ENCODE measurements at regions not wholly inside any gene's neighbourhood (a gene's known extent, or its start where the extent isn't known, plus 50 kb on each side); places are given as distances from the start of the nearest gene placed in this dataset.
"Not testable (repeated sequence)": the region's sequence is repeated elsewhere in the genome, so short reads cannot be mapped to it uniquely, and the experiment has no call there.

GRCh38 chr2:87275974-87276629, 254.5 kb upstream of the PLGLB1 start:
- not testable (repeated sequence) for DNase-seq

GRCh38 chr2:87276673-87277072, 255.0 kb upstream of the PLGLB1 start:
- DNase-seq: not testable (repeated sequence)

- DNase-seq: not testable (repeated sequence)
These were observed 256.1 kb upstream of the PLGLB1 start for GRCh38 chr2:87277734-87278133.

GRCh38 chr2:87280596-87281355, 259.1 kb upstream of the PLGLB1 start:
- not testable (repeated sequence) for DNase-seq

DNA sequence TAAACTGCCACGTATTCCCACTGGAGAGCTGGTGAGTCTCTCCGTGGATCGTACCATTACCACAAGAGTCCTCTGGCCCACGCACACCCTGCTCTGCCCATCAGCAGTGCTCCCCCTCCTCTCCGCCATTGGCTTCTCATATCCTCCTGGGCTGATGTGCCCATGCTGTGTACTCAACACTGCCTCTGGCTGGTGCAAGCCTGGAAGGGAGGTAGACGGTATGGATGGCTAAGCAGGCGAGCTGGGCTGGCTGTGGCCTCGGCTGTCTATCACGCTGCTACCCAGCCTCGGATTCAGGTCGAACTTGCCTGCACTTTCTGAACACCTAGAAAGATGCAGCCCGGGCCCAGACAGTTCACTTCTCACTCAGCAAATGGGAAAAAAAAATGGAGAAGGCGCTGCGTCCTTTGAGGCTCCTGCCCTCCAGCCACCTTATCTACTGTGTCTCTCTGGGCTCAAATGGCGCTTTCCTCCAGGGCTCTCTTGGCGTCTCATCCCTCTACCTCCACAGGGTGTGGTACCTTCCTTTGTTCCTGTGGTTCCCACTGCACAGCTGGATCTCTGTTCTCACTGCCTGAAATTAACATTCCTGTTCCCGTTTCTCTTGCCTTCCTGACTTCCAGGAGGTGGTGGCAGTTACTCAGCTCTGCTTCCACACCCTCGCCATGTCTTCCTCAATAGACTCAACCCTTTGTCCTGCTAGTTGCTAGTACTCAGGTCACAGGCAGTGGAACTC, 262.3 kb upstream of the PLGLB1 start:
- DNase-seq: not testable (repeated sequence)

DNA sequence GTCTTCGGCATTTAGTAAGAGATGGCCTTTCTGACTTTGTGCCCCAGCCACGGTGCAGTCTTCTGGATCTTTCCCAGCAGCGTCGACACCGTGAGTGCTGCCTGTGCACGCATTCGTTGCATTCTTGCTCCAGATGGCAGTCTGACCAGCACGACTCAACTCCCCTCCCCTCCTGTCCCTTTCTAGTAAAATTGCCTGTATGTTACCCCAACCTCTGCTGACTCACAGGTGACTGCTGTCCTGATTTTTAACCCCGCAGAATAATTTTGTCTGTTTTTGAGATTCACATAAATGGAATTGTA, 262.8 kb upstream of the PLGLB1 start:
- DNase-seq: not testable (repeated sequence)

GRCh38 chr2:87285139-87285538, 263.5 kb upstream of the PLGLB1 start:
- DNase-seq: not testable (repeated sequence)

DNA sequence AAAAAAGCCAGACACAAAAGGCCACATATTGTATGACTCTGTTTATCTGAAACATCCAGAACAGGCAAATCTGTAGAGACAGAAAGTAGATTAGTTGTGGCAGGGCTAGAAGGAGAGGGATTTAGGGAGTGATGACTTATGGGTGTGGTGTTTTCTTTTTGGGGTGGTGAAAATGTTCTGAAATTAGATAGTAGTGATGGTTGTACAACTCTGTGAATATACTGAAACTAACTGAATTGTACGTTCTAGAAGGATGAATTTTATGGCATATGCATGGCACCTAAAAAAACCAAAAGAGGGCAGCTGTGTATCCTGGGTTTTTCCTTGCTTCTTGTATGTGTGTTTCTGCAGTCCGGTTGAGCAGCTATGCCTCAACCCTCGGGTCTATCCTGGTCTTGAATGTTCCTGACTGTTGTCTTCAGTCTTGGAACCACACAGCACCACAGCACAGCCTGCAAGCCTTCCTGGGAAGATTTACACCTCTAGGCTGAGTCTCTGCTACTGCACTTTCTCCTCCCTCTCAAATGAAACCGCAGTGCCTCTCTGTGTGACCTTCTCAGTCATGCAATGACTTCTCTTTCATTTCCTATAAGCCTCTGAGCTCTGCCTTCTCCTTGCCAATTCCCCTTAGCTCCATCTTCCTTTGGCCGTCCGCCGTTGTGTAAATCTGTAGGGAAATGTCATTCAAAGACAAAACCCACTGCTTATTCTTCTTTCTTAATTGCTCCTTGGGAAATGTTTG, 269.1 kb upstream of the PLGLB1 start:
- not testable (repeated sequence) for DNase-seq

DNA sequence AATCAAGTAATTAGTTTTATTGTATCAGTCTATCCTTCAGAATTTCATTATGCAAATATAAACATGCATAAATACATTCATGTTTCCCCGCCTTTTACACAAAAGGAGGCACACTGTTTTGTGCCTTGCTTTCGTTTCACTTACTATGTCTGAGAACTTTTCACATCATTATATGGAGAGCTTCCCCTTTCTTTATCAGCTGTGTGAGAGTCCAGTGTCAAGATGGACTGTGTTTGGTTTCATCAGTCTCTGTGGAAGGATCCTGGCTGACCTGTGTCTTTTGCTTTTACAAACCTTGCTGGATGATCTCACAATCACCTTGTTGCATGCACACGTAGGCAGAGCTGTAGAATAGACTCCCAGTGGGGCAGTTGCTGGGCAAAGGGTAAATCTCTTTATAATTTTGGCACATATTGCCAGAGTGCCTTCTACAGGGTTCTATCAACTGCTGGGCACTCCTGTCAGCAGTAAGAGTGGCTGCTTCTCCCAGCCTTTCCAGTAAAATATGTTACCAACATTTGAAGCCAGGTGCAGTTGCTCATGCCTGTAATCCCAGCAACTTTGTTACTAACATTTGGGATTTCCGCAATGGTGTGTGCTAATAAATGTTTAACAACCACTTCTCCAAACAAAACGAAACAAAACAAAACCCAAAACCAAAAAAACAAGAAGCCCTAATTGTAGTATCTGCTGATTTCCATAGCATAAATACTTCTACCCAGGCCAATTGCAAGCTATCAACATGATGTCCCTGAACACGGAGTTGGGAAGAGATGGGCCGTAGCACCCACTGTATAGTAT, 270.0 kb upstream of the PLGLB1 start:
- not testable (repeated sequence) for DNase-seq

DNA sequence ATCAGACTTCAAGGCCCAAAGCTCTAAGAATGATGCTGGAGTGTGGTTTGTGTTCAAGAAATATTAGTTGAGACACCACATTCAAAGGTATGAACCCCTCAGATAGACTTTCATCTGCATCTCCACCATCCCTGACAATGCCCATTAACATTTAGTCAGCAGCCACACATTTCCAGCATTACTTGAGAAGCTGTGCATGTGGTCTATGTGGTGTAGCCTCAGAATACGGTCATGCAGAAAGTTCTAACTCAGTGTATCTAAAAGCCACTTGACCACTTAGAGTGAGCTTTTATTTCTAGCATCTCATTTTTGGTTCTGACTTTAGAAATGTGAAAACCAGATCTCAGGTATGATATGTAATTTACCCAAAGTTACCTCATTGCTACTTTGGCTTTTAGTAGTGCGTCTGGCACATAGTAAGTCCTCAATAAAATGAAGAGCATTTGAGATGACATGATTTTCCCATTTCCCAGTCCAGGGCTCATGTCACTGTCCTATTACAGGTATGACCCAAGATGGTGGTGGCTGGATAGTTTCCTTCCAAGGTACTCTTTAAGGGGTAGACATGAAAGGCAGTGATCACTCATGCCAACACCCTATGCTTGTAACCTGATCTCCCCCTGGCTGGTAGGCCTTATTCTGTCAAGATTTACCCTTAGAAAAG, 272.4 kb upstream of the PLGLB1 start:
- not testable (repeated sequence) for DNase-seq

DNA sequence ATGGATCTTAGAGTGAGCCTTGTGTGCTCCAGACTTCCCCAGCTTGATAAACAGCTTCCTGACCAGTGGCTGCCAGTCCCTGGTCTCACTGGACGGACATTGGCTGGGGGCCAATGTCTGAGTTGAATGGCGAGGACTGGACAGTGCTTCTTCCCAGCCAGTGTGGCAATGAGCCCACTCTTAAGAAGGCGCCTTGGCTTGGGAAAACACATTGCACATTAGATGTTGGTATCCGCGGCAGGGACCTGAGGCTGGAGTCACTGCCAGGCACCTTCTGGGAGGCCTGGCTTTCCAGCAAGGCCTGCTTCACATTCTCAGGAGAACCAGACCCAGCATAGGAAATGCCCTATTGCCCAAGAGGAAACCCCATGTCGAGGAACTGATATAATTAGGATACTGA, 273.5 kb upstream of the PLGLB1 start:
- not testable (repeated sequence) for DNase-seq

GRCh38 chr2:87301349-87301748, 279.7 kb upstream of the PLGLB1 start:
- DNase-seq: not testable (repeated sequence)

- not testable (repeated sequence) for DNase-seq
These were observed 280.2 kb upstream of the PLGLB1 start for GRCh38 chr2:87301871-87302270.

DNA sequence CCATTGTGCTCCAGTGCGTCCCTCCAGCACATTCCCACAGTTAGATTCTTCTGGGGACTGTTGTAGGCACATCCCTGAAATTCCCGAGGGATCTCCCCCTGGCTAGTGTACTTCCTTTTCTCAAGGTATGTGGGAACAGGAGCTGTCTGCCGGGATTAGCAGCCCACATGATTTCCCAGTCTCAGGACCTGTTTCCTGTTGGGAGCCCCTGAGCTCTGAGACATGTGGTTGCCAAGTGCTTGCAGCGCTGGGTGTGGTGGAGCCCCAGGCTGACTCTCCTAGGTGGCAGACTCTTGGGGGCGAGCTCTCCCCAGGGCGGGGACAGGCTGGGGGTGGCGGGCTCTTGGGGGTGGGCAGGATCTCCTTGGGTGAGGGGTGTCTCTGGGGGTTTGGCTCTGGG, 287.0 kb upstream of the PLGLB1 start:
- not testable (repeated sequence) for DNase-seq

DNA sequence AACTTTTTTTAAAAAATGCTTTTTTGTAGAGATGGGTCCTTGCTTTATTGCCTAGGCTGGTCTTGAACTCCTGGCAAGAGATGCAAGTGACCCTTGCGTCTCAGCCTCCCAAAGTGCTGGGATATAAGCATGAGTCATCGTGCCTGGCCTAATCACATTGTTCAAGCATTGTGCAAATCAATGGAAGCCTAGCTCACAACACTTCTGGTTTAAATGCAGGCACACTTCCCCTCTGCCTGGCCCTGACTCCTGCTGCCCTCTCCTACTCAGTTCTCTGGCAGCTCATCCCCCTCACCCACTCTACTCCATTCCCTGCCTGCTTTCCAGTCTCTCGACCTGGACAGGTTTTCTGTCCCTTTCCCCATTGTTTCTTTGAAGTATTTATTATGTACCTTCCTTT, 288.1 kb upstream of the PLGLB1 start:
- not testable (repeated sequence) for DNase-seq

- not testable (repeated sequence) for DNase-seq
These were observed 290.3 kb upstream of the PLGLB1 start for GRCh38 chr2:87311896-87312441.

DNA sequence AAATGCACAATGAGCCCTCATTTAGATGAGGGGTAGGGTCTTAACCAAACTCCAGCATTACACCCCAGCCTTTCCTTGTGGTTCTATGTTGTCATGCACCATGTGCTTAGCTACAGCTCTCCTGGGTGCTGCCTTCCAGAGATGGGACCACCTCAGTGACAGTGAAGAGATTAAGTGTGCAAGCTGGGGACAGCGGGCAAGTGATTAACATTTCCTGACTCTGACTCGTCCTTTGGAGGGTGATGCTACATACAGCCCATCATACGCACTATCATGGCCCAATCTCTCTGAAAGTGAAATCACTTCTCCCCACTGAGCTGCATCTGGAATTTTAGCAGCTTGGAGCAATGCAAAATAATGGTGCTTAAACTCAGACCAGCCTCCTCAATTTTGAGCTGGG, 293.0 kb upstream of the PLGLB1 start:
- not testable (repeated sequence) for DNase-seq

- not testable (repeated sequence) for DNase-seq
These were observed 293.7 kb upstream of the PLGLB1 start for GRCh38 chr2:87315183-87315902.

- DNase-seq: not testable (repeated sequence)
These were observed 295.5 kb upstream of the PLGLB1 start for GRCh38 chr2:87317193-87317592.

DNA sequence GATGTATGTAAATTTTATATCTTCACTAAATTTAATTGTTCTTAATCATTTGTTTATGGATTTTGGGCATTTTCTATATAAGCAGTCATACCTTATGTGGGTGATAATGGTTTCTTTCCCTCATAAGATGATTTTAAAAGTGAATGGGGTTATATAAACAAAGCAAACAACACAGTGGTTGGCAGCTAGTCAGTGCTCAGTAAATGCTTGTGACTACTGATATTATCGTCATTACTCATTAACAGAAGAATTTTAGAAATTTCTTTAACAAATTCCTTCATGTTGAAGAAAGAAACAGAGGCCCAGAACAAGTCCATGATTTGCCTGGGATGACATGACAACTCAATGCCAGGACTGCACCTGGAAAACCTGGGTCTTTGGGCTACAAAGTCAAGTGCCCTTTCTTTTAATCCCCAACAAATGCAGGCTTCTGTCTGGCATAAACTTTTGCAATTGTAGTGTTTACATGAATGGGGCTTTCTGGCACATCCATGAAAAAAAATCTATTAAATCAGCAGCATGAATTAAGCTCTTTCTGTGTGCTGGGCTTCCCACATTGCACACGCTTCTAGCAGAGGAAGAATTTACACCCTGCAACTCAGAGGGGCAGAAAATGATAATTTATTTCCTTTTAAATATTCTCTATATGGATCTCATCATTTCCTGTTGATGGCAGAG, 297.3 kb upstream of the PLGLB1 start:
- not testable (repeated sequence) for DNase-seq

Measured in CD4-positive, alpha-beta T cell treated with Interleukin-17A for 4 hours (primary cell).